IMR-90 (cell line): ENCODE measurements at regions not wholly inside any gene's neighbourhood (a gene's known extent, or its start where the extent isn't known, plus 50 kb on each side); places are given as distances from the start of the nearest gene placed in this dataset.

Experiments
- ATAC-seq: fragments of 200-7000 bp; cut with Tn5 transposase; 2 replicates; pipeline ENCODE4 v1.9.1; 2020; ENCODE audit warnings: low read depth, mild to moderate bottlenecking, moderate library complexity
- BruUV-seq: library from RNA; stranded (reverse); fragments of 400-500 nt; replicated peaks from 2 replicates; lab custom pipeline; 2021; lab: Mats Ljungman, UMichigan
- CTCF ChIA-PET: fragments of 300-600 bp; formaldehyde crosslinking; extraction: SDS; loops from one replicate; lab custom pipeline; 2021; ENCODE audit warnings: antibody characterized with exemption; lab: Yijun Ruan, JAX
- POLR2A ChIA-PET: fragments of 300-600 bp; sonication (Branson Sonifier 250); formaldehyde crosslinking; loops from one replicate; lab custom pipeline; 2022; ENCODE audit warnings: antibody characterized with exemption; ENCODE audit not compliant: unreplicated experiment; lab: Charles Lee
- DNase-seq: peaks from one replicate; pipeline ENCODE4 v3.0.0; 2013
- H2AFZ ChIP-seq: replicated peaks from 2 replicates; pipeline ENCODE3; 2013; ENCODE audit warnings: low read length, mild to moderate bottlenecking; ENCODE audit not compliant: poor library complexity
- H2AK5ac ChIP-seq: 2 replicates; pipeline ENCODE4 v1.6.1; 2013; ENCODE audit warnings: low read depth, low read length, inconsistent platforms
- H2AK9ac ChIP-seq: replicated peaks from 2 replicates; pipeline ENCODE3; 2013; ENCODE audit warnings: mild to moderate bottlenecking, low read depth, low read length, moderate library complexity; ENCODE audit not compliant: poor library complexity
- H2BK120ac ChIP-seq: 2 replicates; pipeline ENCODE4 v1.6.1; 2013; ENCODE audit warnings: low read depth, low read length, inconsistent platforms
- H2BK15ac ChIP-seq: 3 replicates; pipeline ENCODE4 v1.6.1; 2013; ENCODE audit warnings: low read depth, low read length, inconsistent platforms
- H2BK20ac ChIP-seq: 2 replicates; pipeline ENCODE4 v1.6.1; 2013; ENCODE audit warnings: low read depth, mild to moderate bottlenecking, inconsistent platforms, low read length, moderate library complexity
- H2BK5ac ChIP-seq: 2 replicates; pipeline ENCODE4 v1.6.1; 2013; ENCODE audit warnings: mild to moderate bottlenecking, low read depth, low read length, inconsistent platforms; ENCODE audit not compliant: poor library complexity, severe bottlenecking
- H3K14ac ChIP-seq: replicated peaks from 2 replicates; pipeline ENCODE4 v1.6.1; 2013; ENCODE audit warnings: low read depth, low read length, inconsistent platforms
- H3K18ac ChIP-seq: 2 replicates; pipeline ENCODE4 v1.6.1; 2013; ENCODE audit warnings: low read depth, low read length, control low read depth
- H3K23ac ChIP-seq: 2 replicates; pipeline ENCODE4 v1.6.1; 2013; ENCODE audit warnings: low read depth, low read length, inconsistent platforms
- H3K27ac ChIP-seq: 2 replicates; pipeline ENCODE4 v1.5.1; 2013; ENCODE audit warnings: mild to moderate bottlenecking, control low read depth, low read length; ENCODE audit not compliant: insufficient read depth
- H3K27me3 ChIP-seq: 2 replicates; pipeline ENCODE4 v1.6.1; 2013; ENCODE audit warnings: low read length; ENCODE audit not compliant: control insufficient read depth, insufficient read depth
- H3K36me3 ChIP-seq: 2 replicates; pipeline ENCODE4 v1.6.1; 2013; ENCODE audit warnings: low read length, mixed read lengths; ENCODE audit not compliant: control insufficient read depth, insufficient read depth
- H3K4ac ChIP-seq: 2 replicates; pipeline ENCODE4 v1.6.1; 2013; ENCODE audit warnings: low read depth, low read length, inconsistent platforms
- H3K4me1 ChIP-seq: 2 replicates; pipeline ENCODE4 v1.6.1; 2013; ENCODE audit warnings: low read length, mixed read lengths; ENCODE audit not compliant: control insufficient read depth, insufficient read depth
- H3K4me2 ChIP-seq: 2 replicates; pipeline ENCODE4 v1.6.1; 2013; ENCODE audit warnings: low read depth, mild to moderate bottlenecking, control low read depth, low read length, moderate library complexity
- H3K4me3 ChIP-seq: 2 replicates; pipeline ENCODE4 v1.5.1; 2013; ENCODE audit warnings: low read depth, mild to moderate bottlenecking, control low read depth, low read length, moderate library complexity; ENCODE audit not compliant: insufficient read depth
- H3K56ac ChIP-seq: 2 replicates; pipeline ENCODE4 v1.6.1; 2013; ENCODE audit warnings: low read length, inconsistent platforms; ENCODE audit not compliant: insufficient read depth; ENCODE audit errors: extremely low read depth
- H3K79me1 ChIP-seq, 2 experiments: 2 replicates each; pipeline ENCODE4 v1.6.1; 2013; ENCODE audit warnings: low read length in 2 of 2, inconsistent platforms in 1 of 2, low read depth in 1 of 2
- H3K9ac ChIP-seq: 2 replicates; pipeline ENCODE4 v1.6.1; 2013; ENCODE audit warnings: low read depth, low read length, control low read depth
- H3K9me1 ChIP-seq: 2 replicates; pipeline ENCODE4 v1.6.1; 2013; ENCODE audit warnings: low read length, inconsistent platforms; ENCODE audit not compliant: insufficient read depth
- H3K9me3 ChIP-seq: 2 replicates; pipeline ENCODE4 v1.6.1; 2013; ENCODE audit warnings: low read length; ENCODE audit not compliant: control insufficient read depth, insufficient read depth
- H4K20me1 ChIP-seq: 2 replicates; pipeline ENCODE4 v1.6.1; 2013; ENCODE audit warnings: low read length, inconsistent platforms; ENCODE audit not compliant: insufficient read depth
- H4K5ac ChIP-seq: 2 replicates; pipeline ENCODE4 v1.6.1; 2013; ENCODE audit warnings: mild to moderate bottlenecking, low read depth, low read length, control low read depth
- H4K8ac ChIP-seq, 2 experiments: 2 replicates each; pipeline ENCODE4 v1.6.1; 2013; ENCODE audit warnings: low read depth in 2 of 2, low read length in 2 of 2, control low read depth in 1 of 2, inconsistent platforms in 1 of 2
- H4K91ac ChIP-seq: 2 replicates; pipeline ENCODE4 v1.6.1; 2013; ENCODE audit warnings: low read depth, low read length, inconsistent platforms; ENCODE audit not compliant: insufficient read depth
- NFE2L2 ChIP-seq: fragments of 150-350 bp; IDR thresholded peaks from 2 replicates; pipeline ENCODE4 v1.6.1; 2016; ENCODE audit warnings: low read depth, mild to moderate bottlenecking, low read length
- RAD21 ChIP-seq: IDR thresholded peaks from 2 replicates; pipeline ENCODE4 v1.6.1; 2012; ENCODE audit warnings: low read length, improper control_type of control experiment
- RCOR1 ChIP-seq: IDR thresholded peaks from 2 replicates; pipeline ENCODE4 v1.6.1; 2012; ENCODE audit warnings: mild to moderate bottlenecking, low read length, improper control_type of control experiment; ENCODE audit not compliant: insufficient replicate concordance
- WGBS, 2 experiments: methylation state at CpG; one replicate each; pipeline versions ENCODE4 v1.1.5 to v1.1.7; 2013; ENCODE audit warnings: missing lambda C conversion rate in 2 of 2; ENCODE audit not compliant: insufficient read length in 1 of 2; ENCODE audit errors: extremely low coverage in 2 of 2; 5-methylcytosine and 5-hydroxymethylcytosine counted together
- dilution Hi-C: fragments of 300-500 bp; cut with HindIII; formaldehyde crosslinking; loops from one replicate; pipeline ENCODE4 v1.14.3; 2018; ENCODE audit warnings: low sequenced_read_pairs; ENCODE audit not compliant: unreplicated experiment
- in situ Hi-C: fragments of 300-500 bp; cut with MboI; formaldehyde crosslinking; loops from 3 replicates; pipeline ENCODE4 v1.14.3; 2019; ENCODE audit warnings: low sequenced_read_pairs, inconsistent platforms, mixed read lengths
- intact Hi-C: fragments of 100-400 bp; cut with micrococcal nuclease; formaldehyde crosslinking; loops from 2 replicates; pipeline ENCODE4 v1.10.0; 2022
- TF ChIP-seq, protein P1 (sequence below): conservative IDR thresholded peaks from 2 replicates; pipeline ENCODE4 v1.5.1; 2012; ENCODE audit warnings: mild to moderate bottlenecking, low read depth, low read length, improper control_type of control experiment
- TF ChIP-seq, protein P2 (sequence below): fragments of 150-350 bp; IDR thresholded peaks from 2 replicates; pipeline ENCODE4 v1.6.1; 2016; ENCODE audit warnings: low read depth, mild to moderate bottlenecking, low read length, moderate library complexity, borderline replicate concordance
- TF ChIP-seq, protein P3 (sequence below): fragments of 150-350 bp; IDR thresholded peaks from 2 replicates; pipeline ENCODE4 v1.6.1; 2017; ENCODE audit warnings: mild to moderate bottlenecking, antibody characterized with exemption, low read length, low read depth

GRCh38 chr5:176153741-176154140, 84.5 kb upstream of the SIMC1 start:
- H2AK5ac ChIP-seq: peak overlapping the region; percentile 72
- DNase-seq (no peak), ATAC-seq (no peak)
- H4K5ac ChIP-seq: no peak overlapping the region; the same call in 1 of the 2 replicates
- H2AK9ac ChIP-seq: peak overlapping the region; percentile 10
- H3K4me2 ChIP-seq: no peak overlapping the region
- no peaks in the 10 kb centered on the region for H3K36me3 ChIP-seq
- in situ Hi-C loops: no loop called here
- peaks cover 3% of the 10 kb centered on the region; the same call in 1 of the 2 replicates for H4K20me1 ChIP-seq
- H3K9ac ChIP-seq: no peak overlapping the region
- no peaks in the 10 kb centered on the region for H3K79me1 ChIP-seq
- H3K27me3 ChIP-seq: no peaks in the 10 kb centered on the region; the same call in 1 of the 2 replicates
- no peak overlapping the region for H3K27ac ChIP-seq
- no peaks in the 10 kb centered on the region for H3K9me3 ChIP-seq
- H2BK15ac ChIP-seq: no peak overlapping the region
- no peak overlapping the region for H3K4me3 ChIP-seq
- no peak for TF ChIP-seq NFE2L2
- TF ChIP-seq RCOR1: no peak
- no peak for TF ChIP-seq RAD21
- TF ChIP-seq, protein P1, sequence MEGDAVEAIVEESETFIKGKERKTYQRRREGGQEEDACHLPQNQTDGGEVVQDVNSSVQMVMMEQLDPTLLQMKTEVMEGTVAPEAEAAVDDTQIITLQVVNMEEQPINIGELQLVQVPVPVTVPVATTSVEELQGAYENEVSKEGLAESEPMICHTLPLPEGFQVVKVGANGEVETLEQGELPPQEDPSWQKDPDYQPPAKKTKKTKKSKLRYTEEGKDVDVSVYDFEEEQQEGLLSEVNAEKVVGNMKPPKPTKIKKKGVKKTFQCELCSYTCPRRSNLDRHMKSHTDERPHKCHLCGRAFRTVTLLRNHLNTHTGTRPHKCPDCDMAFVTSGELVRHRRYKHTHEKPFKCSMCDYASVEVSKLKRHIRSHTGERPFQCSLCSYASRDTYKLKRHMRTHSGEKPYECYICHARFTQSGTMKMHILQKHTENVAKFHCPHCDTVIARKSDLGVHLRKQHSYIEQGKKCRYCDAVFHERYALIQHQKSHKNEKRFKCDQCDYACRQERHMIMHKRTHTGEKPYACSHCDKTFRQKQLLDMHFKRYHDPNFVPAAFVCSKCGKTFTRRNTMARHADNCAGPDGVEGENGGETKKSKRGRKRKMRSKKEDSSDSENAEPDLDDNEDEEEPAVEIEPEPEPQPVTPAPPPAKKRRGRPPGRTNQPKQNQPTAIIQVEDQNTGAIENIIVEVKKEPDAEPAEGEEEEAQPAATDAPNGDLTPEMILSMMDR: no peak
- TF ChIP-seq, protein P2, sequence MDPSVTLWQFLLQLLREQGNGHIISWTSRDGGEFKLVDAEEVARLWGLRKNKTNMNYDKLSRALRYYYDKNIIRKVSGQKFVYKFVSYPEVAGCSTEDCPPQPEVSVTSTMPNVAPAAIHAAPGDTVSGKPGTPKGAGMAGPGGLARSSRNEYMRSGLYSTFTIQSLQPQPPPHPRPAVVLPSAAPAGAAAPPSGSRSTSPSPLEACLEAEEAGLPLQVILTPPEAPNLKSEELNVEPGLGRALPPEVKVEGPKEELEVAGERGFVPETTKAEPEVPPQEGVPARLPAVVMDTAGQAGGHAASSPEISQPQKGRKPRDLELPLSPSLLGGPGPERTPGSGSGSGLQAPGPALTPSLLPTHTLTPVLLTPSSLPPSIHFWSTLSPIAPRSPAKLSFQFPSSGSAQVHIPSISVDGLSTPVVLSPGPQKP: no peak
- TF ChIP-seq, protein P3, sequence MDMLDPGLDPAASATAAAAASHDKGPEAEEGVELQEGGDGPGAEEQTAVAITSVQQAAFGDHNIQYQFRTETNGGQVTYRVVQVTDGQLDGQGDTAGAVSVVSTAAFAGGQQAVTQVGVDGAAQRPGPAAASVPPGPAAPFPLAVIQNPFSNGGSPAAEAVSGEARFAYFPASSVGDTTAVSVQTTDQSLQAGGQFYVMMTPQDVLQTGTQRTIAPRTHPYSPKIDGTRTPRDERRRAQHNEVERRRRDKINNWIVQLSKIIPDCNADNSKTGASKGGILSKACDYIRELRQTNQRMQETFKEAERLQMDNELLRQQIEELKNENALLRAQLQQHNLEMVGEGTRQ: no peak
- intact Hi-C loops: loop anchor here (1.0 to 5.0 kb wide), 2 partner anchors 22 to 209 kb away; partner anchors contain the start of gene KIAA1191
- H3K56ac ChIP-seq: no peak overlapping the region
- POLR2A ChIA-PET: no interaction called here
- H2BK5ac ChIP-seq: no peak overlapping the region
- no peak overlapping the region for H4K91ac ChIP-seq
- H3K9me1 ChIP-seq: peaks cover 10% of the 10 kb centered on the region; the same call in 1 of the 2 replicates
- H2BK120ac ChIP-seq: no peak overlapping the region; the same call in 1 of the 2 replicates
- no peak overlapping the region for H3K18ac ChIP-seq
- H3K4me1 ChIP-seq: peaks cover 22% of the 10 kb centered on the region
- H2BK20ac ChIP-seq: peak overlapping the region; percentile 22; the same call in 1 of the 2 replicates
- 27% methylated on average over 6 of the region's 10 CpGs; no CpG with 5 or more reads in 1 of the 2 experiments for WGBS, 2 experiments
- H4K8ac ChIP-seq: no peak overlapping the region
- no TSS peak for BruUV-seq
- CTCF ChIA-PET: interaction anchor here (0.6 kb wide), 1 partner anchor 96 kb away, joined by 3 read pairs; no protein-coding TSS in a partner anchor
- dilution Hi-C loops: no loop called here
- peak overlapping the region; percentile 13; the same call in 1 of the 2 replicates for H3K4ac ChIP-seq
- H3K14ac ChIP-seq: no peak overlapping the region
- H3K23ac ChIP-seq: no peak overlapping the region
- H2AFZ ChIP-seq: peak overlapping the region; percentile 64
